Thoracic aorta (tissue), 2 donors: ENCODE measurements at regions not wholly inside any gene's neighbourhood (a gene's known extent, or its start where the extent isn't known, plus 50 kb on each side); places are given as distances from the start of the nearest gene placed in this dataset.

Experiments used
- ATAC-seq: fragments of 150-250 bp; one replicate; pipeline ENCODE4 v1.8.0; 2017; ENCODE audit warnings: low read depth; ENCODE audit not compliant: insufficient number of reproducible peaks, low FRiP score
- DNase-seq: peaks from one replicate; pipeline ENCODE4 v3.0.0-alpha.2; 2020; ENCODE audit warnings: low spot score
- H3K27ac ChIP-seq, 2 donors: fragments of 200-600 bp; sonication (generic); 1 replicate in 1 of 2; 2 replicates in 1 of 2; pipeline ENCODE4 v1.5.1; 2016; ENCODE audit warnings: mild to moderate bottlenecking in 2 of 2, moderate library complexity in 2 of 2
- H3K27me3 ChIP-seq: fragments of 200-600 bp; sonication (generic); replicated peaks from 2 replicates; pipeline ENCODE4 v1.6.0; 2016; ENCODE audit warnings: mild to moderate bottlenecking; ENCODE audit not compliant: insufficient read depth
- H3K36me3 ChIP-seq: fragments of 200-600 bp; sonication (generic); one replicate; pipeline ENCODE4 v1.5.1; 2016
- H3K4me1 ChIP-seq, 2 donors: fragments of 200-600 bp; sonication (generic); 1 replicate in 1 of 2; 2 replicates in 1 of 2; pipeline versions ENCODE4 v1.5.1 to v1.6.0; 2016; ENCODE audit warnings: low read depth in 2 of 2, mild to moderate bottlenecking in 1 of 2; ENCODE audit not compliant: control insufficient read depth in 1 of 2
- H3K4me3 ChIP-seq: fragments of 200-600 bp; sonication (generic); 2 replicates; pipeline ENCODE4 v1.5.1; 2016; ENCODE audit warnings: mild to moderate bottlenecking
- H3K9me3 ChIP-seq: fragments of 200-600 bp; sonication (generic); 2 replicates; pipeline ENCODE4 v1.5.1; 2016
- CTCF ChIP-seq: fragments of 200-600 bp; sonication (generic); IDR thresholded peaks from one replicate; pipeline ENCODE4 v1.5.1; 2019; ENCODE audit warnings: antibody characterized with exemption

DNA sequence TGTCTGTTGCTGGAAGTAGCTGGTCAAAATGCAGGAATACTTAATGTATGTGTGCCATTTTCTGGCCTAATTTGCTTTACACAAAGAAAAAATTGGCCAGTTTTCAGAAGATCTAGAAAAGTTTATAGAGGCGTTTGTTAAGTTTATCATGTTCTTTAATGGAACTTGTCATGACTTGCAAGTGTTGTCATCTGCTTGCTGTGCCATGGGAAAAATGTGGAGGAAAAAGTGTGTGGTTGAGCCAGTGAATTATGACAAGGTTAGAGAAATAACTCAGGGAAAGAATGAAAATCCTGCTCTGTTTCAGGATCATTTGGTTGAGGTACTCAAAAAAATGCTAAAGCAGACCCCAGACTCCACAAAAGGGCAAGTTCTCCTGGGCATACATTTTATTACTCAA, 301.6 kb upstream of the CDH2 start:
- ATAC-seq (no peak), DNase-seq (no peak)
- H3K27me3 ChIP-seq: no peaks in the 10 kb centered on the region
- no peak overlapping the region for H3K4me3 ChIP-seq
- H3K9me3 ChIP-seq: no peaks in the 10 kb centered on the region
- no peaks in the 10 kb centered on the region for H3K4me1 ChIP-seq
- no peak for TF ChIP-seq CTCF
- H3K36me3 ChIP-seq: no peaks in the 10 kb centered on the region
- no peak overlapping the region for H3K27ac ChIP-seq

DNA sequence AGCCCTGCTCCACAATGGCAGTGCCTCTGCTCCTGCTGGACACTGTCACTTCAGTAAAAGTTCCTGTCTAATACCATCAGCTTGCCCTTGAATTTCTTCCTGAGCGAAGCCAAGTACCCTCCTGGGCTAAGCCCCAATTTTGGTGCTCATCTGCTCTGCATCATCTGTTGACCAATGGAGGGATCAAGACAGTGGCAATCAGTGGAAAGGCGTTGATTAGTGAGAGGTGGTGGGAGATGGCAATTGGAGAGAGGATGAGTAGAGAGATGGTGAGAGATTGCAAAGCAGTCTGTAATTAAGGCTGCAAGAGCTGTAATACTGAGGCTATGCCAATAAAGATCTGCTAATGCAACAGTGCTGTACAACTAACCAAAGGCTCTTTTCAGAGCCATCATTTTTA, 299.4 kb upstream of the CDH2 start:
- no peak for TF ChIP-seq CTCF
- H3K4me3 ChIP-seq: no peak overlapping the region
- no peak for DNase-seq
- H3K27me3 ChIP-seq: no peaks in the 10 kb centered on the region
- H3K4me1 ChIP-seq: no peaks in the 10 kb centered on the region
- H3K9me3 ChIP-seq: no peaks in the 10 kb centered on the region
- no peak overlapping the region for H3K27ac ChIP-seq
- H3K36me3 ChIP-seq: no peaks in the 10 kb centered on the region
- ATAC-seq: no peak

DNA sequence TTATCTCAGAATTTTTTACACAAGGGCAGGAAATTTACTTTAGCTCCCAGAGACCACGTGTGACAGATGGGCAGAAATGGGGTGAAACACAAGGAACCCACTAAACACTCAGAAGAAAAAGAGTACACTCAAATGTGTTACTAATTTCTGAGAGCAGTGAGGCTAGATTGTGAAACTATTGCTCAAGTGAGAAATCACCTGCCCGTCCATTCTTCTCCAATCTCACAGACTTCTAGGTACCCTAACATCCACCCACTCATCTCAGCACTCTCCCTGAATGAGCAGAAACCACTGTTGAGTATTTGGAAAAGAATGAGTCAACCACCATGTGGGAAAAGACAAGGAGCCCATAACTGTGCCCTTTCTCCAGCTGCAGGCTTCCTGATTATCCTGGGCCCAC, 293.0 kb upstream of the CDH2 start:
- Histone ChIP-seq H3K36me3 (no peaks in the 10 kb centered on the region), H3K4me3 (no peak overlapping the region), H3K27ac (no peak overlapping the region), H3K27me3 (no peaks in the 10 kb centered on the region), H3K4me1 (no peaks in the 10 kb centered on the region), H3K9me3 (no peaks in the 10 kb centered on the region)
- ATAC-seq (no peak), DNase-seq (no peak)
- no peak for TF ChIP-seq CTCF

DNA sequence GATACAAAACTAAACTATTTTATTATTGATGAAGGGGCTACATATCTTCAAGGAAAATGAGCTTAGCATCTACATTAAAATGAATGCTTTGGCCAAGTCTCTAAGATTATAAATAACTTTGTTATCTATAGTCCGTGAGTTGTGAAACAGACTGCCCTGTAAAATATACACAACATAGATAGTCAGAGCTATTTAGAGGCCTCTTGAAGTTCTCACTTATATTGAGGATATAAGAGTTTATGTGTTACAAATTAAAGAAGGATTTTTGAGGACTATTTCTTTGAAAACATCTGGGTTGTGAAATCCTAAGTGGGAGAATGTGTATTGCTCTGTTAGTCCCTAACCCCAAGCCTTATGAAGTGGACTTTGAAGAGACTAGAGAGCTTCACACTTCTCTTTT, 292.0 kb upstream of the CDH2 start:
- TF ChIP-seq CTCF: no peak
- DNase-seq: no peak
- no peaks in the 10 kb centered on the region for H3K4me1 ChIP-seq
- no peaks in the 10 kb centered on the region for H3K36me3 ChIP-seq
- no peaks in the 10 kb centered on the region for H3K9me3 ChIP-seq
- no peaks in the 10 kb centered on the region for H3K27me3 ChIP-seq
- H3K27ac ChIP-seq: no peak overlapping the region
- no peak overlapping the region for H3K4me3 ChIP-seq
- no peak for ATAC-seq

DNA sequence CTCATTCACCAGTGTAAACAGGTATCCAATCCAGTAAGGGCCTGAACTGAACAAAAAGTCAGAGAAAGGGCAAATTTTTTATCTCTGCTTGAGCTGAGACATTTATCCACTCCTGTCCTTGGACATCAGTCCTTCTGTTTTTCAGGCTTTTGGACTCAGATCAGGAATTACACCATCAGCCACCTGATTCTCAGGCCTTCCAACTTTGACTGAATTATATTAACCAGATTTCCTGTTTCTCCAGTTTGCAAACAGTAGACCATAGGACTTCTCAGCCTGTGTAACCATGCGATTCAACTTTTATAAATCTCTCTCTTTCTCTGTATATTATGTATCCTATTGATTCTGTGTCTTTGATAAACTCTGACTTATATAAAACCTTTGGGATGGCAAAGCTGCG, 289.3 kb upstream of the CDH2 start:
- no peaks in the 10 kb centered on the region for H3K4me1 ChIP-seq
- H3K27me3 ChIP-seq: no peaks in the 10 kb centered on the region
- H3K4me3 ChIP-seq: no peak overlapping the region
- H3K27ac ChIP-seq: no peak overlapping the region
- no peak for TF ChIP-seq CTCF
- no peaks in the 10 kb centered on the region for H3K9me3 ChIP-seq
- ATAC-seq (no peak), DNase-seq (no peak)
- H3K36me3 ChIP-seq: no peaks in the 10 kb centered on the region
